ENCODE measurements at regions not wholly inside any gene's neighbourhood (a gene's known extent, or its start where the extent isn't known, plus 50 kb on each side); places are given as distances from the start of the nearest gene placed in this dataset.

DNA sequence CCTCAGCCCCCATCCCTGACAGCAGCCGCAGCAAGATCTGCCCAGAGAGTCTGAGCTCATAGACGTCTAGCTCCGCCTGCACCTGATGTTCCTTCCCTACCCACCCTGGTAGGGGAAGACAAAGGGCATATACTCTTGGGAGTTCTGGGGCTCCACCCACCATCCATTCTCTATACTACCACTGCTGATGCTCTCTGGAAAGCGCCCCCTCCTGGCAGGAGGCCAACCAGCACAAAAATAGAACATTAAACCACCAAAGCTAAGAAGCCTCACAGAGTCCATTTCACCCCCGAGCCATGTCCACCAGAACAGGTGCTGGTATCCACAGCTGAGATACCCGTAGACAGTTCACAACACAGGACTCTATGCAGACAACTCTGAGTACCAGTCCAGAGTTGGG is 662.6 kb upstream of the FAM98A start:
- TF ChIP-seq, protein P1, sequence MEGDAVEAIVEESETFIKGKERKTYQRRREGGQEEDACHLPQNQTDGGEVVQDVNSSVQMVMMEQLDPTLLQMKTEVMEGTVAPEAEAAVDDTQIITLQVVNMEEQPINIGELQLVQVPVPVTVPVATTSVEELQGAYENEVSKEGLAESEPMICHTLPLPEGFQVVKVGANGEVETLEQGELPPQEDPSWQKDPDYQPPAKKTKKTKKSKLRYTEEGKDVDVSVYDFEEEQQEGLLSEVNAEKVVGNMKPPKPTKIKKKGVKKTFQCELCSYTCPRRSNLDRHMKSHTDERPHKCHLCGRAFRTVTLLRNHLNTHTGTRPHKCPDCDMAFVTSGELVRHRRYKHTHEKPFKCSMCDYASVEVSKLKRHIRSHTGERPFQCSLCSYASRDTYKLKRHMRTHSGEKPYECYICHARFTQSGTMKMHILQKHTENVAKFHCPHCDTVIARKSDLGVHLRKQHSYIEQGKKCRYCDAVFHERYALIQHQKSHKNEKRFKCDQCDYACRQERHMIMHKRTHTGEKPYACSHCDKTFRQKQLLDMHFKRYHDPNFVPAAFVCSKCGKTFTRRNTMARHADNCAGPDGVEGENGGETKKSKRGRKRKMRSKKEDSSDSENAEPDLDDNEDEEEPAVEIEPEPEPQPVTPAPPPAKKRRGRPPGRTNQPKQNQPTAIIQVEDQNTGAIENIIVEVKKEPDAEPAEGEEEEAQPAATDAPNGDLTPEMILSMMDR (IDR thresholded peaks at IDR 0.05; ENCODE audit: low read length, missing control alignments) = no peak
- DNase-seq (ENCODE audit: low read depth) = no peak

GRCh38 chr2:34254272-34254878 is 655.3 kb upstream of the FAM98A start:
- TF ChIP-seq, protein P1 (IDR thresholded peaks at IDR 0.05; ENCODE audit: low read length, missing control alignments) = no peak
- DNase-seq (ENCODE audit: low read depth) = no peak
- H3K4me3 ChIP-seq (replicated peaks; ENCODE audit: low read depth, low read length) = no peak overlapping the region

More for the DNA sequence above, 662.6 kb upstream of the FAM98A start:
- no peak overlapping the region for H3K4me3 ChIP-seq (replicated peaks; ENCODE audit: low read depth, low read length)

DNA sequence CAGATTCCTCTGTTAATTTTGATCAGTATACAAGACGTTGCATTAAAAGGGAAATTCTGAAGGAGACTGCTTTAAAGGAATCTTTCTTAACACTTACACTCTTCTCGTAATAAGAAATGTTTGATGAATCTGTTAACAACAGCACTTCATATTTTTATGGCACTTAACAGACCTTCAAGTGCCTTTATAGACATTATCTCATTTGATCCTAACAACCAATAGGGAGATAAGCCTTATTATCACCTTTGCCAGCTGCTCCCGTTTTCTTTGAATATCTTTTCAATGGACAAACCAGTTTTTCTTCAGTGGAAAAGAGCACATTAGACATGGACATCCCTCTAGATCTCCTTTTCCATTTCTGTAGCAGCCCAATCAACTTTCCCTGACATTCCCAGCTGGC is 653.0 kb upstream of the FAM98A start:
- DNase-seq (ENCODE audit: low read depth) = no peak
- TF ChIP-seq, protein P1 (IDR thresholded peaks at IDR 0.05; ENCODE audit: low read length, missing control alignments) = no peak
- no peak overlapping the region for H3K4me3 ChIP-seq (replicated peaks; ENCODE audit: low read depth, low read length)

DNA sequence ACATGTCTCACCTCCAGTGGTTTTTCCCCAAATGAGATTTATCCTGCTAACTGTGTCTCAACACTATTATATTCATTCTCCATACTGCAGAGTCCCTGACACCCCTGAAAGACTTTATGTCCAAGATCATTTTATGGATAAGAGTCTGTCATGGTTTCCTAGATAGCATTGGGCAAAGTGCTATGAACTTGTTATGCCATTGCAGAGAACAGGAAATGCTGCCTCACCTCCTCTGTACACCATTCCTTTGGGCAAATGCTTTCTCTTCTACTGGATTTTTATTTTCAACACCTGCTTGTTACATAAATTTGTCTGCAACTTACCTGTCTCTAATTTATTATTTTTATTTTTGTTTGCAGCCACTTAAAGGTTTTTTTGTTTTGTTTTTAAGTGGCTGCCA is 652.5 kb upstream of the FAM98A start:
- DNase-seq (ENCODE audit: low read depth) = no peak
- H3K4me3 ChIP-seq (replicated peaks; ENCODE audit: low read depth, low read length) = no peak overlapping the region
- TF ChIP-seq, protein P1 (IDR thresholded peaks at IDR 0.05; ENCODE audit: low read length, missing control alignments) = no peak

GRCh38 chr2:34244195-34244594 is 645.1 kb upstream of the FAM98A start:
- DNase-seq (ENCODE audit: low read depth) = no peak
- TF ChIP-seq, protein P1 (IDR thresholded peaks at IDR 0.05; ENCODE audit: low read length, missing control alignments) = no peak
- H3K4me3 ChIP-seq (replicated peaks; ENCODE audit: low read depth, low read length) = no peak overlapping the region

GRCh38 chr2:34242763-34243123 is 643.6 kb upstream of the FAM98A start:
- TF ChIP-seq, protein P1 (IDR thresholded peaks at IDR 0.05; ENCODE audit: low read length, missing control alignments) = no peak
- H3K4me3 ChIP-seq (replicated peaks; ENCODE audit: low read depth, low read length) = no peak overlapping the region
- DNase-seq (ENCODE audit: low read depth) = no peak
